ENCODE measurements at regions not wholly inside any gene's neighbourhood (a gene's known extent, or its start where the extent isn't known, plus 50 kb on each side); places are given as distances from the start of the nearest gene placed in this dataset.

DNA sequence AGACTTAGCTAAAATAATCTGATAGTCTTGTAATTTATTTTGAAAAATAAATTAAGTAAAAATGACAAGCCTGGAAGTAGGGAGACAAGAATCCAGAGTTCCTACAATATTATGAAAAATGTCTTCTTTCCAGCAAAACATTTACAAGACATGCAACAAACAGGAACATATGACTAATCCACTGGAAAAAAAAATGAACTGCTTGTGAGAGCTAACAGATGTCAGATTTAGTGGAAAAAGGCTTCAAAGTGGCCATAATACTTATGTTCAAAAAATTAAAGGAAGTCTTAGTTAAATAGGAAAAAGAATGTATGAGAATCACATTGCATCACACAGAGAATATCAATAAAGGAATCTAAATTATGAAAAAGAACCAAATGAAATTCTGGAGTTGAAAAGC, 2082.0 kb upstream of the PCDH20 start:
- no peaks in the 10 kb centered on the region for H3K79me2 ChIP-seq (ENCODE audit: low read length)
- no peak overlapping the region for H3K9ac ChIP-seq (ENCODE audit: low read length)
- TF ChIP-seq, protein P1, sequence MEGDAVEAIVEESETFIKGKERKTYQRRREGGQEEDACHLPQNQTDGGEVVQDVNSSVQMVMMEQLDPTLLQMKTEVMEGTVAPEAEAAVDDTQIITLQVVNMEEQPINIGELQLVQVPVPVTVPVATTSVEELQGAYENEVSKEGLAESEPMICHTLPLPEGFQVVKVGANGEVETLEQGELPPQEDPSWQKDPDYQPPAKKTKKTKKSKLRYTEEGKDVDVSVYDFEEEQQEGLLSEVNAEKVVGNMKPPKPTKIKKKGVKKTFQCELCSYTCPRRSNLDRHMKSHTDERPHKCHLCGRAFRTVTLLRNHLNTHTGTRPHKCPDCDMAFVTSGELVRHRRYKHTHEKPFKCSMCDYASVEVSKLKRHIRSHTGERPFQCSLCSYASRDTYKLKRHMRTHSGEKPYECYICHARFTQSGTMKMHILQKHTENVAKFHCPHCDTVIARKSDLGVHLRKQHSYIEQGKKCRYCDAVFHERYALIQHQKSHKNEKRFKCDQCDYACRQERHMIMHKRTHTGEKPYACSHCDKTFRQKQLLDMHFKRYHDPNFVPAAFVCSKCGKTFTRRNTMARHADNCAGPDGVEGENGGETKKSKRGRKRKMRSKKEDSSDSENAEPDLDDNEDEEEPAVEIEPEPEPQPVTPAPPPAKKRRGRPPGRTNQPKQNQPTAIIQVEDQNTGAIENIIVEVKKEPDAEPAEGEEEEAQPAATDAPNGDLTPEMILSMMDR (IDR thresholded peaks at IDR 0.05; ENCODE audit: low read length), result no peak
- TF ChIP-seq EZH2phosphoT487 (IDR thresholded peaks at IDR 0.05; ENCODE audit: low read length), result no peak
- no peaks in the 10 kb centered on the region for H3K9me3 ChIP-seq (replicated peaks; ENCODE audit: insufficient read depth, low read length)
- no peak for DNase-seq
- no peak overlapping the region for H3K27ac ChIP-seq (ENCODE audit: low read length)
- no peaks in the 10 kb centered on the region for H3F3A ChIP-seq (ENCODE audit: insufficient read depth, low read length)
- no peak overlapping the region for H3K4me3 ChIP-seq (ENCODE audit: low read length)
- H4K20me1 ChIP-seq (ENCODE audit: insufficient read depth, low read length), result no peaks in the 10 kb centered on the region
- H3K9me2 ChIP-seq (replicated peaks; ENCODE audit: insufficient read depth, low read length), result no peaks in the 10 kb centered on the region
- H2AFZ ChIP-seq (ENCODE audit: low read length), result no peak overlapping the region
- no peaks in the 10 kb centered on the region for H3K27me3 ChIP-seq (replicated peaks; ENCODE audit: insufficient read depth, low read length)
- no peaks in the 10 kb centered on the region for H3K36me3 ChIP-seq (replicated peaks; ENCODE audit: insufficient read depth, low read length)
- H3K4me1 ChIP-seq (ENCODE audit: low read length), result no peaks in the 10 kb centered on the region
- no peak overlapping the region for H3K4me2 ChIP-seq (ENCODE audit: low read depth, low read length)

DNA sequence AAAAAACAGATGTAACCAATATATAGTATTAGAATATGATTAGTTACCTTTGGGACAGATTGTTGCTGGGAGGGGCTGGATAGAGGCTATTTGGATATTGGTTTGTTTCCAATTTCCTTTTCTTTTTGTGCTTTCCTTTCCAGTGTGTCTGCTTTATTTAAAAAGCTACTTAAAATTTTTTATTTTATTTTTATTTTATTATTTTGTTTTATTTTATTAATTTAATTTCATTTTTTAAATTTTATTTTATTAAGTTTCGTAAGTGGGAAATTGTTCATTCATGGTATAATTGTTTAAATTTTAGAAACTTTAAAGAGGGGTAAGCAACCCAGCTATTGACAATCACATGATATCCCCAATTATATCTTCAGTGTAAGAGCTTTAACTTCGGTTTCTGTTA, 2077.0 kb upstream of the PCDH20 start:
- Histone ChIP-seq H4K20me1 (ENCODE audit: insufficient read depth, low read length) (no peaks in the 10 kb centered on the region), H3K4me2 (ENCODE audit: low read depth, low read length) (no peak overlapping the region), H3K9me2 (replicated peaks; ENCODE audit: insufficient read depth, low read length) (no peaks in the 10 kb centered on the region), H3K9ac (ENCODE audit: low read length) (no peak overlapping the region), H3K4me3 (ENCODE audit: low read length) (no peak overlapping the region), H3K27me3 (replicated peaks; ENCODE audit: insufficient read depth, low read length) (no peaks in the 10 kb centered on the region), H3K4me1 (ENCODE audit: low read length) (no peaks in the 10 kb centered on the region), H3K9me3 (replicated peaks; ENCODE audit: insufficient read depth, low read length) (no peaks in the 10 kb centered on the region), H2AFZ (ENCODE audit: low read length) (no peak overlapping the region), H3K27ac (ENCODE audit: low read length) (no peak overlapping the region), H3K79me2 (ENCODE audit: low read length) (no peaks in the 10 kb centered on the region), H3K36me3 (replicated peaks; ENCODE audit: insufficient read depth, low read length) (no peaks in the 10 kb centered on the region), H3F3A (ENCODE audit: insufficient read depth, low read length) (no peaks in the 10 kb centered on the region)
- no peak for DNase-seq
- no peak for TF ChIP-seq EZH2phosphoT487 (IDR thresholded peaks at IDR 0.05; ENCODE audit: low read length)
- TF ChIP-seq, protein P1 (IDR thresholded peaks at IDR 0.05; ENCODE audit: low read length), result no peak
- TF ChIP-seq EZH2 (optimal IDR thresholded peaks at IDR 0.05; ENCODE audit: low read depth, low read length), result no peak

DNA sequence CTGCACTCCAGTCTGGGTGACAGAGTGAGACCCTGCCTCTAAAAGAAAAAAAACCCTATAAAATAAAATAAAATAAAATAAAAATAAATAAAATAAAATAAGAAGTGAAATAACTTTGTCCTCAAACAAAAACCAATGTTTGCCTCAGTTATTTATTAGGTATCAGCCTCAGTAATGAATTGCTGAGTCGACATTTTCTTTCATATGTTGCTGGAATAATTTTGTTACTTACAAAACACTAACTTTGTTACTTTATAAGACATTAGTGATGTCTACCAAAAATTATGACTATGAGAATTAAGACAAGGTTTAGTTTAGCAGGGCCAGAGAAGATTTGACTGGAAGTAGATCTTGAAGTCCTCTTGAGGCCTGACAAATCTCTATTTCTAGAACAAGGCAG, 2074.5 kb upstream of the PCDH20 start:
- Histone ChIP-seq H3K4me2 (ENCODE audit: low read depth, low read length) (no peak overlapping the region), H3K4me1 (ENCODE audit: low read length) (no peaks in the 10 kb centered on the region), H3K36me3 (replicated peaks; ENCODE audit: insufficient read depth, low read length) (no peaks in the 10 kb centered on the region), H4K20me1 (ENCODE audit: insufficient read depth, low read length) (no peaks in the 10 kb centered on the region), H3K4me3 (ENCODE audit: low read length) (no peak overlapping the region), H3K9me3 (replicated peaks; ENCODE audit: insufficient read depth, low read length) (no peaks in the 10 kb centered on the region), H3F3A (ENCODE audit: insufficient read depth, low read length) (no peaks in the 10 kb centered on the region), H3K9ac (ENCODE audit: low read length) (no peak overlapping the region), H3K27ac (ENCODE audit: low read length) (no peak overlapping the region), H3K27me3 (replicated peaks; ENCODE audit: insufficient read depth, low read length) (no peaks in the 10 kb centered on the region), H3K79me2 (ENCODE audit: low read length) (no peaks in the 10 kb centered on the region), H2AFZ (ENCODE audit: low read length) (no peak overlapping the region), H3K9me2 (replicated peaks; ENCODE audit: insufficient read depth, low read length) (no peaks in the 10 kb centered on the region)
- TF ChIP-seq EZH2phosphoT487 (IDR thresholded peaks at IDR 0.05; ENCODE audit: low read length), result no peak
- TF ChIP-seq, protein P1 (IDR thresholded peaks at IDR 0.05; ENCODE audit: low read length), result no peak
- TF ChIP-seq EZH2 (optimal IDR thresholded peaks at IDR 0.05; ENCODE audit: low read depth, low read length), result no peak
- DNase-seq, result no peak

Measured in MM.1S (cell line).